Thyroid gland (tissue), 4 donors: ENCODE measurements at regions not wholly inside any gene's neighbourhood (a gene's known extent, or its start where the extent isn't known, plus 50 kb on each side); places are given as distances from the start of the nearest gene placed in this dataset.

Experiments used
- DNase-seq, 2 donors: peaks; one replicate each; pipeline ENCODE4 v3.0.0-alpha.2; 2019
- H3K27ac ChIP-seq, 3 donors: fragments of 200-600 bp; sonication (generic); 1 replicate in 2 of 3; 2 replicates in 1 of 3; pipeline ENCODE4 v1.5.1; 2016 to 2019; ENCODE audit warnings: mild to moderate bottlenecking in 1 of 3, moderate library complexity in 1 of 3
- H3K27me3 ChIP-seq: fragments of 200-600 bp; sonication (generic); one replicate; pipeline ENCODE4 v1.5.1; 2019
- H3K36me3 ChIP-seq, 2 donors: fragments of 200-600 bp; sonication (generic); one replicate each; pipeline ENCODE4 v1.5.1; 2016 to 2019
- H3K4me1 ChIP-seq, 2 donors: fragments of 200-600 bp; sonication (generic); one replicate each; pipeline ENCODE4 v1.5.1; 2017 to 2019
- H3K4me3 ChIP-seq, 3 donors: fragments of 200-600 bp; sonication (generic); replicated peaks in 1 of 3; 1 replicate in 2 of 3; 2 replicates in 1 of 3; pipeline ENCODE4 v1.5.1; 2016; ENCODE audit warnings: mild to moderate bottlenecking in 1 of 3
- H3K9me3 ChIP-seq: fragments of 200-600 bp; sonication (generic); one replicate; pipeline ENCODE4 v1.5.1; 2017
- CTCF ChIP-seq, 6 experiments: fragments of 200-600 bp in 3 of 6; fragments of 450-650 bp in 3 of 6; sonication (generic) in 3 of 6; IDR thresholded peaks; one replicate each; pipeline ENCODE4 v1.5.1; 2016 to 2019; ENCODE audit warnings: antibody characterized with exemption in 6 of 6, mild to moderate bottlenecking in 2 of 6, inconsistent platforms in 1 of 6, moderate library complexity in 1 of 6
- POLR2A ChIP-seq, 2 donors: fragments of 450-650 bp; IDR thresholded peaks; one replicate each; pipeline ENCODE4 v1.6.1; 2017; ENCODE audit warnings: antibody characterized with exemption in 2 of 2, mild to moderate bottlenecking in 2 of 2, moderate library complexity in 1 of 2
- WGBS, 2 donors: methylation state at CpG; one replicate each; pipeline ENCODE4 v1.1.5; 2017; 5-methylcytosine and 5-hydroxymethylcytosine counted together
- intact Hi-C: fragments of 100-400 bp; cut with DNase I; formaldehyde crosslinking; loops from one replicate; pipeline ENCODE4 v1.15.1; 2023

DNA sequence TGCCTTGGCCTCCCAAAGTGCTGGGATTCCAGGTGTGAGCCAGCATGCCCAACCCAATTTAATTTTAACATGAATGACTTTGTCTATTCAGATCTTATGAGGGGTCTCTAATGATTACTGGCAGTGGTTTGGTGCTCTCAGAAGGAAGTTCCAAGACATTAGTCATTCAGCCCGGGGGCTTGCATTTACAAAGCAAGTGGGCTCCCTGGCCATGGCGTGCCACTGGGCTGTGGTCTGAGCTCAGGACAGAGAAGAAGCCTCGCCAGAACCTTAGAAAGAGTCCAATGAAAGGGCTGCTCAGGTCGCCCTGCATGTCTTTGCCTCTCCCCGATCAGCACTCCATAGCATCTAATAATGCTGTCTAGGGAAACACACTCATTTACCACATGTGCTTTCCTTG, 182.6 kb upstream of the CHAC2 start:
- TF ChIP-seq POLR2A (IDR thresholded peaks at IDR 0.05) (no peak), CTCF (IDR thresholded peaks at IDR 0.05) (no peak)
- intact Hi-C loops: no loop called here
- Histone ChIP-seq H3K36me3 (no peaks in the 10 kb centered on the region), H3K4me1 (no peaks in the 10 kb centered on the region), H3K9me3 (no peaks in the 10 kb centered on the region), H3K4me3 (no peak overlapping the region), H3K27ac (no peak overlapping the region), H3K27me3 (no peaks in the 10 kb centered on the region)
- no peak for DNase-seq
- 94 to 97% methylated on average over 5 of the region's 5 CpGs for WGBS, 2 donors

GRCh38 chr2:53583583-53583982, 184.0 kb upstream of the CHAC2 start:
- Histone ChIP-seq H3K4me1 (no peaks in the 10 kb centered on the region), H3K36me3 (no peaks in the 10 kb centered on the region), H3K4me3 (no peak overlapping the region), H3K9me3 (no peaks in the 10 kb centered on the region), H3K27ac (no peak overlapping the region), H3K27me3 (no peaks in the 10 kb centered on the region)
- DNase-seq: no peak
- 72 to 82% methylated on average over 3 of the region's 3 CpGs for WGBS, 2 donors
- intact Hi-C loops: no loop called here
- TF ChIP-seq POLR2A (IDR thresholded peaks at IDR 0.05): no peak
- TF ChIP-seq CTCF (IDR thresholded peaks at IDR 0.05): no peak

DNA sequence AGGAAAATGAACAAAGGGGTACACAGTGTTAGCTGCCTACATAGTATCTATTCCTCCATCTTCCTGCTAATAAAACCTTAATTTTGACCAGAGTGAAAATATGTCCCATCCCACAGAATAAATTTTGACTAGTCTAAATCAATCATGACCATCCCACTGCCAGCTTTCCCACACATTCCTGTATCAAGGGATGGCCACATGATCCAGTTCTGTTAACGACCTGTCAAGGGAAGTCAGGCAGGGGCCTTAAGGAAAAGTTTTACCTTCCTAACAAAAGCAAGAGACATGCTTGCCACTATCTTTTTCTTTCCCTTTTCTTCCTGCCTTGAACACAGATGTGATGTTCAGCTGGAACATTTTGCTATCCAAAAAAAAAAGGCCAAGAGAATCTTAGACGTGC, 185.0 kb upstream of the CHAC2 start:
- TF ChIP-seq POLR2A (IDR thresholded peaks at IDR 0.05) (no peak), CTCF (IDR thresholded peaks at IDR 0.05) (no peak)
- no peaks in the 10 kb centered on the region for H3K36me3 ChIP-seq
- no peak overlapping the region for H3K27ac ChIP-seq
- DNase-seq: no peak
- no peaks in the 10 kb centered on the region for H3K27me3 ChIP-seq
- no peaks in the 10 kb centered on the region for H3K9me3 ChIP-seq
- H3K4me3 ChIP-seq: no peak overlapping the region
- 70 to 73% methylated on average over 2 of the region's 2 CpGs for WGBS, 2 donors
- H3K4me1 ChIP-seq: no peaks in the 10 kb centered on the region
- intact Hi-C loops: no loop called here

DNA sequence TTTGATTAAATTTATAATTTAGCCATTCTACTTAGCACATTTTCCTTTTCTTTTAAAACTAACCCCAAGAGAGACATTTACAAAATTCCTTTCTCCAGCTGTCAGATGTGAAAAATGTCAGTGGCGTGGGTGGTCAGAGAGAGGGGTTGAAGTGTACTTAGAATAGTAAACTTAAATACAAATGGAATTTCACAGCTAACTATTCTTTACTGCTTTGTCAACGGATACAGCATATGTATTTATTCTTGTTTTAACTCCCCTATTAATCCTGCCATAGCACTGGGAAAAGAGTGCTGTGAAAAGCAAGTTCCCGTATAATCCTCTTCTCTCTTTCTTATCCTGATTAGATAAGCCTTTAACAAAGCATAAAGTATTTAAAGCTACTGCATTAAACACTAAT, 191.4 kb upstream of the CHAC2 start:
- 66 to 70% methylated on average over 3 of the region's 3 CpGs for WGBS, 2 donors
- Histone ChIP-seq H3K4me1 (no peaks in the 10 kb centered on the region), H3K27me3 (no peaks in the 10 kb centered on the region), H3K4me3 (no peak overlapping the region), H3K27ac (no peak overlapping the region), H3K9me3 (no peaks in the 10 kb centered on the region), H3K36me3 (no peaks in the 10 kb centered on the region)
- intact Hi-C loops: no loop called here
- no peak for DNase-seq
- TF ChIP-seq CTCF (IDR thresholded peaks at IDR 0.05) (no peak), POLR2A (IDR thresholded peaks at IDR 0.05) (no peak)

- DNase-seq: no peak
- Histone ChIP-seq H3K9me3 (no peaks in the 10 kb centered on the region), H3K4me1 (no peaks in the 10 kb centered on the region), H3K4me3 (no peak overlapping the region), H3K27me3 (no peaks in the 10 kb centered on the region), H3K27ac (no peak overlapping the region), H3K36me3 (no peaks in the 10 kb centered on the region)
- intact Hi-C loops: no loop called here
- TF ChIP-seq POLR2A (IDR thresholded peaks at IDR 0.05) (no peak), CTCF (IDR thresholded peaks at IDR 0.05) (no peak)
- 58% methylated on average over 6 of the region's 6 CpGs for WGBS, 2 donors
These were observed 191.9 kb upstream of the CHAC2 start for GRCh38 chr2:53575721-53576124.
